HG02884 (cell line): ENCODE measurements at regions not wholly inside any gene's neighbourhood (a gene's known extent, or its start where the extent isn't known, plus 50 kb on each side); places are given as distances from the start of the nearest gene placed in this dataset.
"Not testable (repeated sequence)": the region's sequence is repeated elsewhere in the genome, so short reads cannot be mapped to it uniquely, and the experiment has no call there.

Source experiments
- ATAC-seq: cut with Tn5 transposase; IDR thresholded peaks from one replicate; pipeline ENCODE4 v1.9.1; 2021; ENCODE audit warnings: mild to moderate bottlenecking, moderate library complexity; ENCODE audit not compliant: unreplicated experiment

DNA sequence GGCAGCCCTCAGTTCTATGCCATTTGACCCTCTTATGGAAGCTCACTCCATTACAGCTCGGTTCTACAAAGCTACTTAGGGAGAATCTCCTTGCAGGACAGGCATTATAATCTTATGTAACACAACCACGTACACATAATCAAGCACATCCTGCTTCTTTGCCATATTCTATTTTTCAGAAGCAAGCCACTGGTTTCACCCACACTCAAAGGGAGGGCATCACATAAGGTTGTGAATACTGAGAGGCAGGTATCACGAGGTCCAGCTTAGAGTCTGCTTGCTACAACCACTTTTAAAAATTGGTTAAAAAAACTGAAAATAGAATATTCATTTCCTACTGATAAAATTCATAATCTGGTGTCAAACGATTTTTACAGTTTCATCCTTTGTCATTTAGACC, 589.2 kb downstream of the SLC16A7 start:
- no peak for ATAC-seq

- ATAC-seq, result no peak
Observed at GRCh38 chr12:60191271-60191670, 595.4 kb downstream of the SLC16A7 start.

GRCh38 chr12:60191676-60192359, 596.0 kb downstream of the SLC16A7 start:
- no peak for ATAC-seq

DNA sequence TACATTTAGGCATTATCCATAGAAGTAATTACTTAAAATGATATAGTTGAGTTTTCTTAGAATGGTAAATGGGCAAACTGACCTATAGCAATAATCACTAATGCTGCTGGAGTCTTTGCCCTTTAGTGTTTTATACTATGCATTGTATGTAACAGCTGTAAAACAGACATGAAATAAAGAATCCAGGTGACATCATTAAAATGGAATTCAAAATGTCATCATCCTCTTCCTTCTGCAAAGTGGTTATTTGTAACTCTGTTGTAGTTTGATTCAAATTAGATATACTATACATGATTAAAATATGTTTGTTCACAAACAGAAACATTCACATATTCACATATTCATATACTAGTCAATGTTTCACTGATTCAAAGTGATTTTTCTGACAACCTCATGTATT, 598.8 kb downstream of the SLC16A7 start:
- no peak for ATAC-seq

DNA sequence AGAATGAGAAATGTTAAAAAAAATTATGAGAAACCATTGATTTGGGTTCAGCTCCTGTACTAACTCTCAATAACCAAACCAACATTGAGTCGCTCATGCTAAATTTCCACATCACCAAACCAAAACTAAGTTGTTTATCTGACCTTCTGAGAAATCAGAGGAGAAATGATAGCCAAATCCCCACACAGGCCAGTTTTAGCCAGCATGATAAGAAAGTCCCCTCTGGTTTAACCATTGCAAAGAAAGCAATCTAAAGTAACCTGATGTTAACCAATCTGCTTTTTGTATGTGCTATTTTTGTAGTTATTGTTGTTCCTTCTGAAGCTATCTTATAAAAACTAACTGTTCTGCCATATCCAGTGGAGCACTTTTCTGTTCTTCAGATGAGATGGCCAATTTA, 599.7 kb downstream of the SLC16A7 start:
- ATAC-seq, result no peak

DNA sequence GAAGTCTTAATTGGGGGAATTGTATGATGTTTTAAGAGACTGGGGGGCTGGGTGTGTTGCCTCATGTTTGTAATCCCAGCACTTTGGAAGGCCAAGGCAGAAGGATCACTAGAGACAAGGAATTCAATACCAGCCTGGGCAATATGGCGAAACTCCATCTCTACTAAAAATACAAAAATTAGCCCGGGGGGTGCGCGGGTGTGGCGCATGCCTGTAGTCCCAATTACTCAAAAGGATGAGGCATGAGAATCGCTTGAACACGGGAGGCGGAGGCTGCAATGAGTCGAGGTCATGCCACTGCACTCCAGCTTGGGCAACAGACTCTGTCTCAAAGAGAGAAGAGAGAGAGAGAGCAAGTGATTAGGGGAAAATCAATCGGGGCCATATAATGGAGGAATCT, 600.5 kb downstream of the SLC16A7 start:
- ATAC-seq, result no peak

DNA sequence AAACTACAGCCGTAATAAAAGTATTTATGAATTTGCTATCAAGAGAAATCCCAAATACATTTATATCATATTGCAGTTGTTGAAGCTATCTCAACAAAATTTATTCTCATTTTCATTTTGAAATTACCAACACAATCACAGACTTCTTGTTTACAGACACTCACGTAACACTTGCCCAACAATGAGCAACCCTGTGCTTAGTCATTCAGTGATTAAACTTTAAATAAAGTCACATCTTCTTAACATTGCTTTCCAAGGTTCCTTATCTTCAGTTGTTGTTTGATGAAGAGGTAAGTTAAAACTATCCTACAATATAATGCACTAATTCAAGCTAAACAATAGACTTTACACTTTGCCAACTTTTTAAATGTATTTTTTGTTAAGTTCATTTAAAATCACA, 601.8 kb downstream of the SLC16A7 start:
- ATAC-seq, result no peak

DNA sequence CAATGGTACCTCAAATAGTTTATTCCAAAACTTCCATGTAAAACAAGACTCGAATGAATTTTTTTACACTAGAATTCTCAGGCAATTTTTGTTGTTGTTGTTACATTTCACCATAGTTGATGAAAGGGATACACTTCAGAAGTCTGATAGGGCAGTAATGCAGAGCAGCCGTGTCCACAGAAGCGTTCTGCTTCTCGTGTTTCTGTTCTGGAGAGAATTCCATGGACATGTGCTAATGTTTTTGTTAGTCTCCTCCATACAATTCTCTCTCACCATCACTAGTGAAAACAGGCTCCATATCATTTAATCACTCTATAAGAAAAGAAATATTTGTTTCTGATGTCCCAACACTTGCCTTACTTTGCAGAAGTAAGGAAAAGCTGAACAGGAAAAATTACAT, 606.1 kb downstream of the SLC16A7 start:
- no peak for ATAC-seq

DNA sequence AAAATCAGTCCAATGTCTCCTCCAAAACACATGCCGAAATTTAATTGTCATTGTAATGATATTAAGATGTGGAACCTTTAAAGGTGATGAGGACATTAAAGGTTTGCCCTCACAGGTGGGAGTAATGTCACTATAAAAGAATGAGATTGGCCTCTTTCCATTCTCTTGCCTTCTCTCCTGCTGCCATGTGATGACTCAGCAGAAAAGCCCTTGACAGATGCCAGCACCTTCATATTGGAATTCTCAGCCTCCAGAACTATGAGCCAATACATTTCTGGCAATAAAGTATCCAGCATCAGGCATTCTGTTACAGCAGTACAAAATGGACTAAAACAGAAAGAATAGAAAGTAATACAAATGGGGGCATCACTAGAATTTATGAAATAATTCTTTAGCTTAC, 609.7 kb downstream of the SLC16A7 start:
- ATAC-seq, result no peak

- no peak for ATAC-seq
Observed at GRCh38 chr12:60209521-60209920, 613.7 kb downstream of the SLC16A7 start.

DNA sequence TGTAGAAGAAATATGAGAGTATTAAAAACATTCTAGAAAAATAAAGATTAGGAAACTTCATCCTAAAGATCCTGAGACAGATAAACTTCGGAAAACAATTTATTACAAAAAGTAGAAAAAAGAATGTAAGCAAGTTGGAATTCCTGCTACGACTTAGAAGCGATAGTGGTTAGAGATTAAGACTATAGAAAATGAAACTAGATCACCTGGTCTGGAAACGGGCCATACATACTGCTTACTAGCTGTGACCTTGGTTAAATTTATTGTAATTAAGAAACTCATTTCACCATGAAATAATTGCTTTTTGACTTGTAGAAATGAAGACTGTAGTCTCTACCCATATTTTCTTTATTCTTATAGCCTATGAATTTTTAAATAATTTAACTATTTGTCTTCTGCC, 614.1 kb downstream of the SLC16A7 start:
- no peak for ATAC-seq

- no peak for ATAC-seq
Observed at GRCh38 chr12:60210756-60211155, 614.9 kb downstream of the SLC16A7 start.

- ATAC-seq, result no peak
Observed at GRCh38 chr12:60211244-60211643, 615.4 kb downstream of the SLC16A7 start.

- no peak for ATAC-seq
Observed at GRCh38 chr12:60212159-60213000, 616.6 kb downstream of the SLC16A7 start.

GRCh38 chr12:60213272-60213671, 617.4 kb downstream of the SLC16A7 start:
- ATAC-seq, result not testable (repeated sequence)

- ATAC-seq, result no peak
Observed at GRCh38 chr12:60216226-60216625, 620.4 kb downstream of the SLC16A7 start.

GRCh38 chr12:60223242-60223641, 627.4 kb downstream of the SLC16A7 start:
- no peak for ATAC-seq

DNA sequence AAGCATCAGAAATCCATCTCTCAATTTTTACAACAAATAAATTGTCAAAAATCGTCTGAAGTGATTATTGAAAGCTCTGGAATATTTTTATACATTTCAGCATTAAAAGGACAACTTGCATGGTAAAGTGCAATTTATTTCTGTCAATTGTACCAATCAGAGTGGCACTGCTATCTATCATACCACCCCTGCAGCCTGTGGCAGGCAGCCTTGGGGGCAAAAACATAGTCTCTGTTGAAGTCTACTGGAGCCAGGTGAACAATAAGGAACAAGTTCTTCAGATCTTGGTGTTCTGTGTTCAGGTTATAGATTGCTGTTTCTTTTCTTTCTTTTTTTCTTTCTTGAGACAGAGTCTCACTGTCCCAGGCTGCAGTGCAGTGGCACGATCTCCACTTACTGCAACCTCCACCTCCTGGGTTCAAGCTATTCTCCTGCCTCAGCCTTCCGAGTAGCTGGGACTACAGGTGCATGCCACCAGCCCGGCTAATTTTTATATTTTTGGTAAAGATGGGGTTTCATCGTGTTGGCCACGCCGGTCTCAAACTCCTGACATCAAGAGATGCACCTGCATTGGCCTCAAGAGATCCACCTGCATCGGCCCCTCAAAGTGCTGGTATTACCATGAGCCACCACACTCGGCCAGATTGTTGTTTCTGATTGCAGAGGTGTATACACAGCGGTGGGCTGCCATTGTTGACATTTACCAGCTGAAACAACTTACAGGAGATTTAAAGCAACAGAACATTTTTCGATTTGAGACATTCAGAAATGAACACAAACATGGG, 629.6 kb downstream of the SLC16A7 start:
- ATAC-seq, result no peak

DNA sequence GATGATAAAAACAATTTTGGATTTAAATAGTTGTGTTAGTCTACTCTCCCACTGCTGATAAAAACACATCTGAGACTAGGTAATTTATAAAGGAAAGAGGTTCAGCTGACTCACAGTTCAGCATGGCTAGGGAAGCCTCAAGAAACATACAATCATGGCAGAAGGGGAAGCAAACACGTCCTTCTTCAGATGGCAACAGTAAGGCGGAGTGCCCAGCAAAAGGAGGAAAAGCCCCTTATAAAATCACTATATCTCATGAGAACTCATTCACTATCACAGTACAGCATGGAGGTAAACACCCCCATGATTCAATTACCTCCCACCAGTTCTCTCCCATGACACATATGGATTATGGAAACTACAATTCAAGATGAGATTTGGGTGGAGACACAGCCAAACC, 632.1 kb downstream of the SLC16A7 start:
- no peak for ATAC-seq

GRCh38 chr12:60230056-60230455, 634.2 kb downstream of the SLC16A7 start:
- ATAC-seq, result no peak

DNA sequence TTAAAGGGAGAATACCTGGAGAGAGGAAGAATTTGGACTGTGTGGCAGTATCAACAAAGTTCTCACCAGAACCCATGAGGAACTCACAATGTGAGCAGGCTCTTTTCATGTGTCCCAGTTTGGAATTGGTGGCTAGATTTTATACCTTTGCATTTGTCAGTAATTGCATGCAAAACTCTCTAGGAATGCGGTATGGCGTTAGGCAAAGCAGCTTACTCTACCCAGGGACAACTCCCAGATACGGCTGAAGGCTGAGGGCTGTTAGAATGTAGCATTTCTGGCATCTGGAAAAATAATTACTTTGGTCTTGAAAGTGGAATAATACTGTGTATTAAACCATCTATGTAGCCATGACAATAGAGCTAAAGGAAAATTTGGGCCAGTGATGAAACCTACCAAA, 635.5 kb downstream of the SLC16A7 start:
- no peak for ATAC-seq
